ENCODE measurements at regions not wholly inside any gene's neighbourhood (a gene's known extent, or its start where the extent isn't known, plus 50 kb on each side); places are given as distances from the start of the nearest gene placed in this dataset.

DNA sequence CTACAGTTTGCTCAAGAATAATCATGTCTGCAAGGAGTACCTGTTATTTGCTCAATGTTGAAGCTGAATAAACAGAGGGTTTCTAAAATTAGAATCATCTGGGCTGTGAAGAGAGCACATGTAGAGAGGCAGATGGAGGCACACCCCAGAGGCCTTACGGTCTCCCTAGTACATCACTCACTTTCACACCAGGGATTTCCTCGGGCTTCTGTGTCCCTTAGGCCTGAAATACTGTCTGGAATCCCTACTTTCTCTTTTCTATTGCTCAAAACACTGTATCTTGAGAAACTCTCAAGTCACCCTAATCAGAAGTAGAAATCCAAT, 473.7 kb upstream of the ROBO2 start:
- Histone ChIP-seq H3K4me3 (ENCODE audit: low read depth, low read length) (no peak overlapping the region), H3K27ac (ENCODE audit: low read depth, low read length) (no peak overlapping the region), H3K27me3 (ENCODE audit: control insufficient read depth, insufficient read depth, low read length) (no peaks in the 10 kb centered on the region), H3K9me3 (ENCODE audit: control insufficient read depth, insufficient read depth, low read length) (no peaks in the 10 kb centered on the region)
- no peak for DNase-seq (ENCODE audit: low read depth, low spot score)
- POLR2A ChIA-PET, result no interaction called here
- CTCF ChIA-PET, result no interaction called here
- TF ChIP-seq CTCF (IDR thresholded peaks at IDR 0.05; ENCODE audit: low read depth, low read length), result no peak

DNA sequence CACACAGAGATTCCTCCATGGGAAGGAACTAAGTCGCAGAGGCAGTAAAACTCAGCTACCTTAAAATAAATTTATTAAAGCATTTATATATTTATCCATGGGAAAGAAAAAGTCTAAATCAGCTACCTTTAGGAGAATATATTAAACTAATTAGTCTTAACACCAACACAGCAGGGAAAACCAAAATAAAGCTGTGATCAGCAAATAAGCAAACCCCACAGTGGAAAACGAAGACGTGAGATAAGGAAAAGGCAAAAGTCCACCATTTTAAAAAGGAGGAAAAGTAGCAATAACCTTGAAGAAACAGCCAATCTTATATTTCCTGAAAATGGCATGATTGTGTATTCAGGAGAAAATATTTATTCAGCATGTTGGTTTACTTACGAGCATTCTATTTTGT, 473.0 kb upstream of the ROBO2 start:
- POLR2A ChIA-PET, result no interaction called here
- TF ChIP-seq CTCF (IDR thresholded peaks at IDR 0.05; ENCODE audit: low read depth, low read length), result no peak
- Histone ChIP-seq H3K4me3 (ENCODE audit: low read depth, low read length) (no peak overlapping the region), H3K27me3 (ENCODE audit: control insufficient read depth, insufficient read depth, low read length) (no peaks in the 10 kb centered on the region), H3K9me3 (ENCODE audit: control insufficient read depth, insufficient read depth, low read length) (no peaks in the 10 kb centered on the region), H3K27ac (ENCODE audit: low read depth, low read length) (no peak overlapping the region)
- DNase-seq (ENCODE audit: low read depth, low spot score), result no peak
- CTCF ChIA-PET, result interaction anchor here (0.8 kb wide), 1 partner anchor 254 kb away, joined by 3 read pairs; no protein-coding TSS in a partner anchor

- H3K27me3 ChIP-seq (ENCODE audit: control insufficient read depth, insufficient read depth, low read length), result no peaks in the 10 kb centered on the region
- CTCF ChIA-PET, result interaction anchor here (0.7 to 5.0 kb wide), 39 partner anchors 9 to 753 kb away, joined by 3 to 44 read pairs (median 4); no protein-coding TSS in a partner anchor
These were observed 469.4 kb upstream of the ROBO2 start for GRCh38 chr3:76570436-76571057.

GRCh38 chr3:76576201-76576600, 463.7 kb upstream of the ROBO2 start:
- no peak overlapping the region for H3K4me3 ChIP-seq (ENCODE audit: low read depth, low read length)
- no peak for TF ChIP-seq CTCF (IDR thresholded peaks at IDR 0.05; ENCODE audit: low read depth, low read length)
- POLR2A ChIA-PET, result no interaction called here
- no peak for DNase-seq (ENCODE audit: low read depth, low spot score)
- no peaks in the 10 kb centered on the region for H3K27me3 ChIP-seq (ENCODE audit: control insufficient read depth, insufficient read depth, low read length)
- H3K27ac ChIP-seq (ENCODE audit: low read depth, low read length), result no peak overlapping the region
- no peaks in the 10 kb centered on the region for H3K9me3 ChIP-seq (ENCODE audit: control insufficient read depth, insufficient read depth, low read length)
- CTCF ChIA-PET, result interaction anchor here (0.7 to 2.0 kb wide), 2 partner anchors 10 to 12 kb away, joined by 5 to 10 read pairs; no protein-coding TSS in a partner anchor

More at GRCh38 chr3:76570436-76571057, 469.4 kb upstream of the ROBO2 start:
- Histone ChIP-seq H3K4me3 (ENCODE audit: low read depth, low read length) (no peak overlapping the region), H3K27ac (ENCODE audit: low read depth, low read length) (no peak overlapping the region), H3K9me3 (ENCODE audit: control insufficient read depth, insufficient read depth, low read length) (no peaks in the 10 kb centered on the region)
- peak; percentile 78 for TF ChIP-seq CTCF (IDR thresholded peaks at IDR 0.05; ENCODE audit: low read depth, low read length)
- POLR2A ChIA-PET, result interaction anchor here (0.6 kb wide), 1 partner anchor 52 kb away, joined by 3 read pairs; no protein-coding TSS in a partner anchor
- no peak for DNase-seq (ENCODE audit: low read depth, low spot score)

GRCh38 chr3:76582098-76582497, 457.8 kb upstream of the ROBO2 start:
- no peak for DNase-seq (ENCODE audit: low read depth, low spot score)
- Histone ChIP-seq H3K9me3 (ENCODE audit: control insufficient read depth, insufficient read depth, low read length) (no peaks in the 10 kb centered on the region), H3K27me3 (ENCODE audit: control insufficient read depth, insufficient read depth, low read length) (no peaks in the 10 kb centered on the region), H3K27ac (ENCODE audit: low read depth, low read length) (no peak overlapping the region), H3K4me3 (ENCODE audit: low read depth, low read length) (no peak overlapping the region)
- POLR2A ChIA-PET, result no interaction called here
- CTCF ChIA-PET, result interaction anchor here (0.7 to 1.2 kb wide), 2 partner anchors 8 to 79 kb away, joined by 3 to 6 read pairs; no protein-coding TSS in a partner anchor
- no peak for TF ChIP-seq CTCF (IDR thresholded peaks at IDR 0.05; ENCODE audit: low read depth, low read length)
